C4-2B (cell line): ENCODE measurements at regions not wholly inside any gene's neighbourhood (a gene's known extent, or its start where the extent isn't known, plus 50 kb on each side); places are given as distances from the start of the nearest gene placed in this dataset.

ENCODE experiments used
- ZFX ChIP-seq: fragments of 450-650 bp; IDR thresholded peaks from 2 replicates; pipeline ENCODE4 v1.6.1; 2017
- TF ChIP-seq, protein P1 (sequence below): fragments of 450-650 bp; conservative IDR thresholded peaks from 2 replicates; pipeline ENCODE4 v1.5.1; 2017; ENCODE audit warnings: mild to moderate bottlenecking

DNA sequence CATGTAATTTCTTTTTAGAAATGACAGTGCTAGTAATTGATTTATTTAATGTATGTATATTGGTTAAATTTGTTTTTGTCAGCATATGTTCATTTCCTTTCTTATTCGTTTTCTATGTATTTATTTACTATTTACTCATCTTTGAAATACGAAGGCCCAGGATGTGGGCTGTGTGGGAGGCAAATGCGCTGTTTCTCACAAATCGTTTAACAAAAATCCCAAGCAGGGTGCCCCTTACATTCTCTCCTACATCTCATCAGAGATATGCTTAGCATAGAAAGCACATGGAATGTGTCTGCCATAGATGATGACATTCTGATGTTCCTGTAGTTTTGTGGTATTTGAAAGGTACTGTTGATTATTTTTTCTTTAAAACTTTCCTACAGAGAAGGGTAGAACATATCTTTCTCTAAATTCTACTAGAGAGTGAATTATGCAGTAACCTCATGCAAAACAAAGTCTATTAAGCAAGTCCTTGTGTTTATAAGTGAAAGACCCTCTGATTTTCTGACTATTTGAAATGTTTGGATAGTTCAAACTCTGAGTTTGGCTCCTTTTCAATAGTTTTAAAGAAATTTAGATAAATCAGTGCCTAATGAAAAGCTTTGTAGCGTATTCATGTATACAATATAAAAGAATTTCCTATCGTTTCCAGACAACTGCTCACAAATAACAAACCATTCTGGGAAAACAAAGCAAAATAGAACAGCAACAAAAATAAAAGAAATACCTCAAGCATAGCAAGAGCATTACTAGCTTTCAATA lies 111.1 kb upstream of the VGLL3 start:
- TF ChIP-seq, protein P1, sequence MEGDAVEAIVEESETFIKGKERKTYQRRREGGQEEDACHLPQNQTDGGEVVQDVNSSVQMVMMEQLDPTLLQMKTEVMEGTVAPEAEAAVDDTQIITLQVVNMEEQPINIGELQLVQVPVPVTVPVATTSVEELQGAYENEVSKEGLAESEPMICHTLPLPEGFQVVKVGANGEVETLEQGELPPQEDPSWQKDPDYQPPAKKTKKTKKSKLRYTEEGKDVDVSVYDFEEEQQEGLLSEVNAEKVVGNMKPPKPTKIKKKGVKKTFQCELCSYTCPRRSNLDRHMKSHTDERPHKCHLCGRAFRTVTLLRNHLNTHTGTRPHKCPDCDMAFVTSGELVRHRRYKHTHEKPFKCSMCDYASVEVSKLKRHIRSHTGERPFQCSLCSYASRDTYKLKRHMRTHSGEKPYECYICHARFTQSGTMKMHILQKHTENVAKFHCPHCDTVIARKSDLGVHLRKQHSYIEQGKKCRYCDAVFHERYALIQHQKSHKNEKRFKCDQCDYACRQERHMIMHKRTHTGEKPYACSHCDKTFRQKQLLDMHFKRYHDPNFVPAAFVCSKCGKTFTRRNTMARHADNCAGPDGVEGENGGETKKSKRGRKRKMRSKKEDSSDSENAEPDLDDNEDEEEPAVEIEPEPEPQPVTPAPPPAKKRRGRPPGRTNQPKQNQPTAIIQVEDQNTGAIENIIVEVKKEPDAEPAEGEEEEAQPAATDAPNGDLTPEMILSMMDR, result no peak
- no peak for TF ChIP-seq ZFX
